H1 (cell line): ENCODE measurements at regions not wholly inside any gene's neighbourhood (a gene's known extent, or its start where the extent isn't known, plus 50 kb on each side); places are given as distances from the start of the nearest gene placed in this dataset.

Experiments
- CTCF ChIA-PET: fragments of 300-600 bp; sonication (Branson Sonifier 250); formaldehyde crosslinking; loops from one replicate; lab custom pipeline; 2021; ENCODE audit not compliant: partially characterized antibody; lab: Charles Lee
- POLR2A ChIA-PET: fragments of 300-600 bp; sonication (Branson Sonifier 250); formaldehyde crosslinking; loops from one replicate; lab custom pipeline; 2021; ENCODE audit warnings: inconsistent platforms; ENCODE audit not compliant: partially characterized antibody; lab: Charles Lee
- DNase-seq, 2 experiments: peaks; one replicate each; pipeline versions ENCODE4 v3.0.0 to v3.0.0-alpha.2; 2010 to 2022; ENCODE audit warnings: low spot score in 2 of 2, low read depth in 1 of 2, mixed read lengths in 1 of 2
- FAIRE-seq: peaks from 2 replicates; lab custom pipeline; 2011; peaks lifted over from hg19 to GRCh38; lab: Jason Lieb, UNC
- H2AFZ ChIP-seq: 2 replicates; pipeline ENCODE4 v1.8.1; 2012; ENCODE audit warnings: low read length, inconsistent platforms
- H2AK5ac ChIP-seq: 2 replicates; pipeline ENCODE4 v1.6.1; 2013; ENCODE audit warnings: low read depth, low read length
- H2BK120ac ChIP-seq: replicated peaks from 2 replicates; pipeline ENCODE3; 2013; ENCODE audit warnings: low read depth, low read length, inconsistent platforms
- H2BK12ac ChIP-seq: 2 replicates; pipeline ENCODE4 v1.6.1; 2013; ENCODE audit warnings: low read depth, low read length
- H2BK15ac ChIP-seq: 2 replicates; pipeline ENCODE4 v1.6.1; 2013; ENCODE audit warnings: low read length
- H2BK20ac ChIP-seq: 2 replicates; pipeline ENCODE4 v1.6.1; 2013; ENCODE audit warnings: low read length
- H2BK5ac ChIP-seq: 2 replicates; pipeline ENCODE4 v1.6.1; 2013; ENCODE audit warnings: low read depth, low read length
- H3K14ac ChIP-seq: 2 replicates; pipeline ENCODE4 v1.6.1; 2013; ENCODE audit warnings: inconsistent platforms; ENCODE audit not compliant: insufficient read length
- H3K18ac ChIP-seq: 2 replicates; pipeline ENCODE4 v1.6.1; 2013; ENCODE audit warnings: low read length; ENCODE audit errors: extremely low read depth
- H3K23ac ChIP-seq: 2 replicates; pipeline ENCODE4 v1.6.1; 2013; ENCODE audit warnings: inconsistent platforms; ENCODE audit not compliant: insufficient read length
- H3K23me2 ChIP-seq: 2 replicates; pipeline ENCODE4 v1.6.1; 2013; ENCODE audit warnings: low read depth, low read length
- H3K27ac ChIP-seq: 2 replicates; pipeline ENCODE4 v1.6.1; 2011; ENCODE audit warnings: low read depth, low read length, inconsistent platforms
- H3K27me3 ChIP-seq, 4 experiments: replicated peaks in 1 of 4; 1 replicate in 1 of 4; 2 replicates in 3 of 4; pipeline versions ENCODE4 v1.6.1 to v1.8.1; 2011 to 2013; ENCODE audit warnings: low read length in 3 of 4, mild to moderate bottlenecking in 3 of 4, inconsistent platforms in 2 of 4, mixed read lengths in 2 of 4, moderate library complexity in 1 of 4; ENCODE audit not compliant: control insufficient read depth in 3 of 4, insufficient read depth in 3 of 4; ENCODE audit errors: extremely low read depth in 1 of 4
- H3K36me3 ChIP-seq, 4 experiments: 2 replicates each; pipeline versions ENCODE4 v1.6.1 to v1.8.1; 2011 to 2013; ENCODE audit warnings: mild to moderate bottlenecking in 4 of 4, low read length in 3 of 4, moderate library complexity in 2 of 4, control low read depth in 1 of 4, inconsistent platforms in 1 of 4; ENCODE audit not compliant: insufficient read depth in 4 of 4, control insufficient read depth in 2 of 4
- H3K4ac ChIP-seq: replicated peaks from 2 replicates; pipeline ENCODE3; 2013; ENCODE audit warnings: low read length, low read depth, mixed read lengths, inconsistent platforms; ENCODE audit not compliant: insufficient read length
- H3K4me1 ChIP-seq, 4 experiments: replicated peaks in 1 of 4; 1 replicate in 1 of 4; 2 replicates in 3 of 4; pipeline versions ENCODE4 v1.6.1 to v1.8.1; 2011 to 2013; ENCODE audit warnings: low read length in 3 of 4, inconsistent platforms in 2 of 4, mixed read lengths in 1 of 4; ENCODE audit not compliant: insufficient read depth in 4 of 4, control insufficient read depth in 3 of 4
- H3K4me2 ChIP-seq, 2 experiments: 2 replicates each; pipeline versions ENCODE4 v1.6.1 to v1.8.1; 2011 to 2013; ENCODE audit warnings: low read depth in 2 of 2, low read length in 2 of 2, control low read depth in 1 of 2, inconsistent platforms in 1 of 2, mild to moderate bottlenecking in 1 of 2; ENCODE audit not compliant: insufficient read depth in 1 of 2
- H3K4me3 ChIP-seq, 4 experiments: fragments of 200-600, 300-600 bp in 1 of 4; sonication (generic), shearing (Covaris generic), sonication (Bioruptor Twin) in 1 of 4; 2 replicates each; pipeline versions ENCODE4 v1.5.1 to v1.8.1; 2011 to 2016; ENCODE audit warnings: low read length in 4 of 4, low read depth in 3 of 4, control low read depth in 2 of 4, inconsistent platforms in 2 of 4, mild to moderate bottlenecking in 2 of 4, mixed read lengths in 1 of 4, moderate library complexity in 1 of 4; ENCODE audit not compliant: insufficient read depth in 2 of 4; ENCODE audit errors: extremely low read depth in 1 of 4
- H3K56ac ChIP-seq: replicated peaks from 2 replicates; pipeline ENCODE3; 2013; ENCODE audit warnings: low read depth, mild to moderate bottlenecking, mixed read lengths, low read length, inconsistent platforms; ENCODE audit not compliant: insufficient read length
- H3K79me1 ChIP-seq: 2 replicates; pipeline ENCODE4 v1.6.1; 2013; ENCODE audit warnings: low read depth, low read length, control low read depth
- H3K79me2 ChIP-seq, 2 experiments: 2 replicates each; pipeline versions ENCODE4 v1.6.1 to v1.8.1; 2012 to 2013; ENCODE audit warnings: low read length in 2 of 2, mild to moderate bottlenecking in 2 of 2, inconsistent platforms in 1 of 2; ENCODE audit not compliant: insufficient read depth in 2 of 2, control insufficient read depth in 1 of 2
- H3K9ac ChIP-seq, 4 experiments: replicated peaks in 1 of 4; 1 replicate in 1 of 4; 2 replicates in 3 of 4; pipeline versions ENCODE4 v1.6.1 to v1.8.1; 2011 to 2013; ENCODE audit warnings: low read depth in 3 of 4, low read length in 3 of 4, control low read depth in 2 of 4, mild to moderate bottlenecking in 2 of 4, moderate library complexity in 2 of 4, inconsistent platforms in 1 of 4; ENCODE audit errors: extremely low read depth in 1 of 4
- H3K9me3 ChIP-seq, 2 experiments: 2 replicates each; pipeline versions ENCODE4 v1.6.1 to v1.8.1; 2012 to 2013; ENCODE audit warnings: mild to moderate bottlenecking in 2 of 2, moderate library complexity in 2 of 2, control low read depth in 1 of 2, inconsistent platforms in 1 of 2, low read depth in 1 of 2, low read length in 1 of 2, mixed read lengths in 1 of 2; ENCODE audit not compliant: insufficient read depth in 2 of 2
- H4K20me1 ChIP-seq, 2 experiments: replicated peaks in 1 of 2; 2 replicates each; pipeline versions ENCODE3 to v1.8.1; 2011 to 2013; ENCODE audit warnings: inconsistent platforms in 2 of 2, low read length in 2 of 2, mild to moderate bottlenecking in 1 of 2; ENCODE audit not compliant: insufficient read depth in 2 of 2, control insufficient read depth in 1 of 2
- H4K5ac ChIP-seq: 2 replicates; pipeline ENCODE4 v1.6.1; 2013; ENCODE audit warnings: low read length, low read depth, mixed read lengths, inconsistent platforms; ENCODE audit not compliant: insufficient read length
- H4K8ac ChIP-seq: 2 replicates; pipeline ENCODE4 v1.8.0; 2013; ENCODE audit warnings: mild to moderate bottlenecking, moderate library complexity, low read length, inconsistent platforms; ENCODE audit not compliant: insufficient read depth; ENCODE audit errors: extremely low read depth
- H4K91ac ChIP-seq: replicated peaks from 2 replicates; pipeline ENCODE3; 2013; ENCODE audit warnings: low read length, mixed read lengths, inconsistent platforms; ENCODE audit not compliant: insufficient read length
- BCL11A ChIP-seq, 2 experiments: IDR thresholded peaks; one replicate each; pipeline ENCODE4 v1.6.1; 2011; ENCODE audit warnings: low read depth in 2 of 2, low read length in 2 of 2, mild to moderate bottlenecking in 2 of 2
- EGR1 ChIP-seq: IDR thresholded peaks from 2 replicates; pipeline ENCODE4 v1.6.1; 2011; ENCODE audit warnings: low read depth, low read length, borderline replicate concordance
- GTF2F1 ChIP-seq: IDR thresholded peaks from 2 replicates; pipeline ENCODE4 v1.6.1; 2012; ENCODE audit warnings: low read depth, low read length, improper control_type of control experiment, borderline replicate concordance
- KDM1A ChIP-seq: fragments of 200-600, 300-600 bp; sonication (generic); IDR thresholded peaks from 2 replicates; pipeline ENCODE4 v1.7.1; 2016; ENCODE audit warnings: mild to moderate bottlenecking, low read length, borderline replicate concordance
- KDM4A ChIP-seq: IDR thresholded peaks from one replicate; pipeline ENCODE4 v1.7.1; 2012; ENCODE audit warnings: low read depth, mild to moderate bottlenecking, moderate library complexity, low read length, inconsistent platforms; ENCODE audit not compliant: severe bottlenecking
- POLR2A ChIP-seq, 2 experiments: IDR thresholded peaks; 1 replicate in 1 of 2; 2 replicates in 1 of 2; pipeline ENCODE4 v1.6.1; 2011; ENCODE audit warnings: low read depth in 2 of 2, low read length in 2 of 2, mild to moderate bottlenecking in 2 of 2; ENCODE audit errors: control extremely low read depth in 1 of 2
- POU5F1 ChIP-seq: IDR thresholded peaks from 2 replicates; pipeline ENCODE4 v1.6.1; 2011; ENCODE audit warnings: low read depth, mild to moderate bottlenecking, low read length, moderate library complexity
- RNF2 ChIP-seq: fragments of 200-900, 300-1000 bp; sonication (generic); IDR thresholded peaks from 2 replicates; pipeline ENCODE4 v1.7.1; 2016; ENCODE audit warnings: borderline replicate concordance, low read depth, mild to moderate bottlenecking, antibody characterized with exemption, low read length; ENCODE audit not compliant: poor library complexity, severe bottlenecking; ENCODE audit errors: missing control alignments
- SRF ChIP-seq: IDR thresholded peaks from 2 replicates; pipeline ENCODE4 v1.6.1; 2011; ENCODE audit warnings: mild to moderate bottlenecking, low read depth, low read length, moderate library complexity
- SUZ12 ChIP-seq: fragments of 200-600 bp; sonication (generic); IDR thresholded peaks from 2 replicates; pipeline ENCODE4 v1.6.1; 2012; ENCODE audit warnings: mild to moderate bottlenecking, inconsistent platforms, low read length, moderate library complexity, mixed read lengths
- WGBS, 2 experiments: shearing (Covaris generic) in 1 of 2; methylation state at CpG; one replicate each; pipeline versions ENCODE4 v1.1.6 to v1.1.7; 2013 to 2015; ENCODE audit warnings: low lambda C conversion rate in 2 of 2, mixed read lengths in 2 of 2, inconsistent platforms in 1 of 2, low coverage in 1 of 2, missing lambda C conversion rate in 1 of 2; ENCODE audit not compliant: insufficient replicate concordance in 2 of 2, insufficient coverage in 1 of 2, insufficient read length in 1 of 2; ENCODE audit errors: extremely low coverage in 1 of 2, missing lambda C conversion rate in 1 of 2; 5-methylcytosine and 5-hydroxymethylcytosine counted together

GRCh38 chr13:111510502-111511218, 190.2 kb downstream of the TEX29 start:
- H2BK12ac ChIP-seq = no peak overlapping the region
- no peak overlapping the region for H3K23ac ChIP-seq
- ChIA-PET POLR2A (no interaction called here), CTCF (interaction anchor here (2.7 kb wide), 1 partner anchor 36 kb away, joined by 9 read pairs; no protein-coding TSS in a partner anchor)
- H2AK5ac ChIP-seq = peak overlapping the region; percentile 40; the same call in 1 of the 2 replicates
- no peak overlapping the region for H2BK20ac ChIP-seq
- no peak overlapping the region for H2AFZ ChIP-seq
- DNase-seq (no peak), FAIRE-seq (no peak)
- no peak overlapping the region for H4K91ac ChIP-seq
- 92% methylated on average over 16 of the region's 16 CpGs; no CpG with 5 or more reads in 1 of the 2 experiments for WGBS, 2 experiments
- H3K23me2 ChIP-seq = peaks cover 5% of the 10 kb centered on the region; the same call in 1 of the 2 replicates
- no peak overlapping the region for H2BK120ac ChIP-seq
- no peak overlapping the region for H3K4ac ChIP-seq
- H2BK15ac ChIP-seq = no peak overlapping the region
- no peaks in the 10 kb centered on the region for H3K27me3 ChIP-seq
- H3K27ac ChIP-seq = no peak overlapping the region
- no peaks in the 10 kb centered on the region; a peak in 1 of 7 replicates for H3K4me1 ChIP-seq
- H3K79me1 ChIP-seq = no peaks in the 10 kb centered on the region
- H3K9ac ChIP-seq = no peak overlapping the region
- H3K4me2 ChIP-seq = no peak overlapping the region
- H3K56ac ChIP-seq = no peak overlapping the region
- 0 out of 2 replicates have a peak overlapping the region, but pooled peaks have one; percentile 60 for H3K18ac ChIP-seq
- H4K5ac ChIP-seq = no peak overlapping the region
- H3K9me3 ChIP-seq = no peaks in the 10 kb centered on the region
- H4K8ac ChIP-seq = no peak overlapping the region
- H3K79me2 ChIP-seq = no peaks in the 10 kb centered on the region
- H4K20me1 ChIP-seq = peaks cover 0 to 4% of the 10 kb centered on the region in 2 experiments
- no peak overlapping the region for H3K14ac ChIP-seq
- no peak overlapping the region for H2BK5ac ChIP-seq
- no peaks in the 10 kb centered on the region for H3K36me3 ChIP-seq
- H3K4me3 ChIP-seq = no peak overlapping the region
- TF ChIP-seq SRF (no peak), POLR2A (IDR thresholded peaks at IDR 0.05; ENCODE audit: control extremely low read depth in 1 of 2, low read depth in 2 of 2, low read length in 2 of 2) (no peak), KDM4A (no peak), POU5F1 (no peak), BCL11A (IDR thresholded peaks at IDR 0.05; ENCODE audit: low read depth in 2 of 2, low read length in 2 of 2) (no peak), KDM1A (no peak), GTF2F1 (no peak), RNF2 (no peak), SUZ12 (no peak), EGR1 (no peak)
